GM21367 (cell line): ENCODE measurements at regions not wholly inside any gene's neighbourhood (a gene's known extent, or its start where the extent isn't known, plus 50 kb on each side); places are given as distances from the start of the nearest gene placed in this dataset.
A peak's percentile ranks its signal among the peaks of the same experiment; 100 is the strongest.
"Not testable (repeated sequence)": the region's sequence is repeated elsewhere in the genome, so short reads cannot be mapped to it uniquely, and the experiment has no call there.

ENCODE experiments used
- ATAC-seq: cut with Tn5 transposase; IDR thresholded peaks from one replicate; pipeline ENCODE4 v1.9.1; 2021; ENCODE audit not compliant: unreplicated experiment

- ATAC-seq, result peak; percentile 75
Observed at GRCh38 chr1:104636581-104636980, 886.9 kb downstream of the AMY1C start.

- no peak for ATAC-seq
Observed at GRCh38 chr1:104646233-104646632, 896.5 kb downstream of the AMY1C start.

DNA sequence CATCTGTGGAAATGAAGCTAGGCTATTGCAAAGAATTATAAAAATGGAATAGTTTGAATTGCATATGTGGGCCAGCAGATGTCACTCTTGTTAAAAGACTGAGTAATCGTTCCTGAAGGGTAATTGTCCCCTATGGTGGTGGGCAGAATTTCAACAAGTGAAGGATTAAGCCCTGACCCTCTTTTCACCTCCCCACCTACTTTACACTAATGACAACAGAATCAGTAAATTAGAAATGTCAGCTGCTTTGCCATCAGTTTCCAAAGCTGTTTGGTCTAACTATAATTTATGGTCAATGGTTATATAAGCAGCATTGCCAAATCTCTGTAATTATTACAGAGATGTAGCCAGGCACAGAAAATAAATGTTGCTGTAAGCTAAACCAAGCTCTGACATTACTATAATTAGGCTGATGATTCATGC lies 898.6 kb downstream of the AMY1C start:
- ATAC-seq, result peak; percentile 68

DNA sequence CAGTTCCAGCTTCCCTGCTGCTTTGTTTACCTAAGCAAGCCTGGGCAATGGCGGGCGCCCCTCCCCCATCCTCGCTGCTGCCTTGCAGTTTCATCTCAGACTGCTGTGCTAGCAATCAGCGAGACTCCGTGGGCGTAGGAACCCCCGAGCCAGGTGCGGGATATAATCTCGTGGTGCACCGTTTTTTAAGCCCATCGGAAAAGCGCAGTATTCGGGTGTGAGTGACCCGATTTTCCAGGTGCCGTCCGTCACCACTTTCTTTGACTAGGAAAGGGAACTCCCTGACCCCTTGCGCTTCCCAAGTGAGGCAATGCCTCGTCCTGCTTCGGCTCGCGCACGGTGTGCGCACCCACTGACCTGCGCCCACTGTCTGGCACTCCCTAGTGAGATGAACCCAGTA lies 914.7 kb downstream of the AMY1C start:
- not testable (repeated sequence) for ATAC-seq

DNA sequence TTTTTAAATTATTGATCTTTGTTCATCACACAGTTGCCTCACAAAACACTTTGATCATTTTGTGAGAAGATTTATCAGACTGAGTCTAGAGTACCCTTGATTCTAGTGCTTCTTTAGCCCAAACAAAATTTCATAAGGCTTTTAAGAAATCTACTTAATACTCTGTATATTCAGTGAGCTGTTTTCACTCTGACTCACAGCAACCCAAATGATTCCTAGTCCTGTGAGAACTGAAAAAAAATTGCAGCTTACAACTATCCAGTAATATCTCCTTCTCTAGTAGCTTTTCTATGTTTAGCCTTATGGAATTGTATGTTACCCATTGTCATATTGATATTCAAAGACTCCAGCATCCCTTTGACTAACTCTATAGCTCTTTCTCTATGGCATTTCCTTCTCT lies 915.6 kb downstream of the AMY1C start:
- ATAC-seq, result no peak

DNA sequence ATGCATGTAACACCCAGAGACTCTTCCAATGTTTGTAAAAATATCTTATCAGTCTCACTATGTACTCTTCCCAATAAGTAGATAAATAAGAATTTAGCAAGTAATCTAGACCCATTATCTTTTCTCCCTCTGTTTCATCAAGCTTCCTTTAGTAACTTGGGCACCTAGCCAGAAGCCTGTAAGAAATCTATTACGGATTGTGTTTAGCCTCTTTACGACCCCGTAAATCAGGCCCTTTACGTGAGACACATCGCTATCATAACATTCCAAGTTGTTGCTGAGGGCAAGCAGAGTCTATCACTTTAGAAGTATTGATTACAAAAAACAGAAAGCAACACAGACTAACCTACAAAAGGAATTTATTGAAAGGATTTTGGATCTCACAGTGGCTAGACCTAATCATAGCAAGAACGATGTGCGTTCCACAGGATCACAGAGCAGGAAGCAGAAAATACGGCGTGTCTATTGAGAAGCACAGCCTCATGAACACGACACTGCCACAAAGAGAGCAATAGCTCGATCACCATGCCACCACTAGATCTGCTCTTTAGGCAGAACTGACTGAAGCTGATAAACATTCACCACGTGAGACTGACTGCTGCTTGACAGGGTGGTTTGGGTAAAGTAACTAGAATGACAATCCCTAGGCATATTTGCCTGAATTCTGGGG lies 922.1 kb downstream of the AMY1C start:
- no peak for ATAC-seq

GRCh38 chr1:104699433-104699832 lies 949.7 kb downstream of the AMY1C start:
- ATAC-seq, result no peak

DNA sequence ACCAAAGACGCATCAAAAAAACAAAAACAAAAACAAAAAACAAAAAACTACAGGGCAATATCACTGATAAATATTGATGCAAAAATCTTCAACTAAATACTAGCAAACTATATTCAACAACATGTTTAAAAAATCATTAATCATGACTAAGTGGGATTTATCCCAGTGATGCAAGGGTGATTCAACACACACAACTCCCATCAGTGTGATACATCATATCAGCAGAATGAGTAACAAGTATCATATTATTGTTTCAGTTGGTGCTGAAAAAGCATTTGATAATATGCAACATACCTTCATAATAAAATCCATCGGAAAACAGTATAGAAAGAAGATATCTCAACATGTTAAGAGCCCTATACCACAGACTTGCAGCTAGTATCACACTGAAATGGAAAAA lies 953.0 kb downstream of the AMY1C start:
- ATAC-seq, result no peak

GRCh38 chr1:104706631-104707147 lies 957.0 kb downstream of the AMY1C start:
- ATAC-seq, result no peak

GRCh38 chr1:104718752-104719151 lies 969.1 kb downstream of the AMY1C start:
- ATAC-seq, result no peak

GRCh38 chr1:104720741-104721140 lies 971.0 kb downstream of the AMY1C start:
- ATAC-seq, result no peak

DNA sequence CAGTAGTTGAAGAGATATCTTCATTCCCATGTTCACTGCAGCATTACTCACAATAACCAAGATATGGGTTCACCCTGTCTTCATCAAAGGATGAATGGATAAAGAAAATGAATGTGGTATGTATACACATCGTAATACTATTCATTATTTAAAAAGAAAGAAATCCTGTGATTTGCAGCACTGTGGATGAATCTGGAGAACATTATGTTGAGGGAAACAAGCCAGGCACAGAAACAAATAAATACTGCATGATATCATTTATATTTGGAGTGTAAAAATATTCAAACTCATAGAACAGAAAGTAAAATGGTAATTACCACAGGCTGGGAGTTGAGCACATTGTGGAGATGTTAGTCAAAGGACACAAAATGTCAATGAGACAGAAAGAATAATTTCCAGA lies 977.2 kb downstream of the AMY1C start:
- ATAC-seq, result no peak

DNA sequence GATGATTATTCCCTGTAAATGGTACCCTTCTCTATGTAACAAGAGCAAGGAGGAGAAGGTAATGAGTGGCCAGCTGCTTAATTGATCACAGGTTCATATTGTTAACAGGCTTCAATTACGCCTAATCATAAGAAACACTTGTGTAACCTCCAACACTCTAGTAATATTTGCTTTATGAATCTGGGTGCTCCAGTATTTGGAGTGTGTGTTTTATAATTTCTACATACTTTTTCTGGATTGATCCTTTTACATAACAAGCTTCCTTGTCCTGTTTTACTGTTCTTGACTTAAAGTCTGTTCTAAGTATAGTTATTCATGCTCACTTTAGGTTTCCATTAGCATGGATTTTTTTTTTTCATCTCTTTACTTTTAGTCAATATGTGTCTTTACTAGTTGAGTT lies 984.2 kb downstream of the AMY1C start:
- ATAC-seq, result no peak

GRCh38 chr1:104745875-104746274 lies 996.2 kb downstream of the AMY1C start:
- no peak for ATAC-seq

DNA sequence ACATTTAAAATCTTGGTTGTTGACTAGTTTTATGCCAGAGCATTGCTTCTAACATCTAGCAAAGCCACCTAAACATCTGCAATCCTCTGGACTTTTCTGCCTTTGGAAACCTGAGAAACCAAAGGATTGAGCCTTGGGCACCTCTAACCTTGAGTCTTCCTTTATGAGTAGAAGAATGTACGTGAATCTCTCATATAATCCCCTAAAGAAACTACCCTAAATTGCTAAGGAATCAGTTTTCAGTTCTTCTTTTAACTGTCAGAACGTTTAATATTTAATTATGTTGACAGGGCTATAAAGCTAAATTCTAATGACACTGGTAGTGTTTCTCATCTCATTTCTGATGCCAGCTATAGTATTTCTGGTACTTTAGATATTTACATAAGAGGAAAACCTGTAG lies 997.3 kb downstream of the AMY1C start:
- ATAC-seq, result peak; percentile 57

DNA sequence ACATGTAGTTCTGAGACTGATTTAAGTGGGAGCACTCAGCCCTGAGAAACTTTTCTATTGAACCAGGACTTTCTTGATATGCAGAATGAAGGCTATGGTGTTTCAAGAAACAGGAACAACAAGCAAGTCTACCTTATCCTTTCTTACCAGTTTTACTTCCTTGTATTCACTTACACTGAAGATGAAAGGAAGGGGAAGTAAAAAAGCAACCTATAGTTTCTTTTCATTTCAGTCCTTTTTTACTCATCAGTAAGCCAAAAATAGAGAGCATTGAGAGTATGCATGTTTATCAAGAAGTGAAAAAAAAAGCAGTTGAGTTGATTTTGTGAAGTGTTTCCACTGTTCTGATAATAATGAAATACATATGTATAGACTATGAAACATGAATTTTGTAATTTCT lies 1010.3 kb downstream of the AMY1C start:
- peak; percentile 93 for ATAC-seq

- no peak for ATAC-seq
Observed at GRCh38 chr1:104761961-104762570, 1012.4 kb downstream of the AMY1C start.

GRCh38 chr1:104765085-104765484 lies 1015.4 kb downstream of the AMY1C start:
- ATAC-seq, result peak; percentile 76

DNA sequence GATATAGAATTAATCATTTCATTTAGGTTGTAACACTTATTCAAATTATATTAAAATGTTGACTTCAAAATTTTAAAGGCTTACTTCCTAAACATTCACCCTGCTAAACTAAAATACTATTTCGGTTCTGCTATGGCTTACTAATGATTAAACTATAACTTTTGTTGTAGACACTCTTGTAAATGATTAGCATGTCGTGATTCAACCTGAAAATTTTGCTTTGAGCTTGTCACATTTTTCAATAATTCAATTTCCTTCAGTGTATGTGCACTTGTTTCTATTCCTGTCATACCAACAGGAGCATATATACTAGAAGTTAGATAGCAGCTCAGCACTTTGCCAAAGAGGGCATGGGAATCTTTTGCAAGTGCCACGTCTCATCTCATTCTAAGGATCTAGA lies 1018.8 kb downstream of the AMY1C start:
- ATAC-seq, result no peak

DNA sequence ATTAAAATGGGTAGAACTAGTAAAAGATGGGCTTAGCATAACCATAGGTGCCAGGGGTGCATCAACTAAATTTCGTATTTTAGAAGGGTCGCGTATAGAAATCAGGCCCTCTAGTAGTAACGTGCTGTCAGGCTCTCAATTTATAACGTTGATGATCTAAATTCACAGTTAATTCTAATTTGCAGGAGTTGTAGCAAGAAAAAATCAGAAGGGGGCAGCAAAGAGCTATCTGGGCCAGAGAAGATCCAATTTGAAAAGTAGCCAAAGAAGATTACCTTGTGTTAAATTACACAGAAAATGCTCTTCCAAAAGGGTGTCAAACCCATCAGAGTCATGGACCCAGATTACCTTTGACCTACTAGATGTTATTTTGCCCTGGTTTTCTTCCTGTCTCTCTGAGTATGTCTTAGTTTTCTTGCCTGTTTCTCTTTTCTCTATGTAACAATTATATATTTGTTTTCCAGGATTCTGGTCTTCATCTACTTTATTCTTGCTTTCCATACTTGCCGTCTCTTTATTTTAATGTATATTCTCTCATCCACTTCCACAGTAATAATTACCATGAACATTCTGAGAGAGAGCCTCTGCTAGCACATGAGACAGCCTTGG lies 1030.9 kb downstream of the AMY1C start:
- peak; percentile 42 for ATAC-seq

- ATAC-seq, result no peak
Observed at GRCh38 chr1:104785575-104786187, 1036.0 kb downstream of the AMY1C start.
